ENCODE measurements at regions not wholly inside any gene's neighbourhood (a gene's known extent, or its start where the extent isn't known, plus 50 kb on each side); places are given as distances from the start of the nearest gene placed in this dataset.

DNA sequence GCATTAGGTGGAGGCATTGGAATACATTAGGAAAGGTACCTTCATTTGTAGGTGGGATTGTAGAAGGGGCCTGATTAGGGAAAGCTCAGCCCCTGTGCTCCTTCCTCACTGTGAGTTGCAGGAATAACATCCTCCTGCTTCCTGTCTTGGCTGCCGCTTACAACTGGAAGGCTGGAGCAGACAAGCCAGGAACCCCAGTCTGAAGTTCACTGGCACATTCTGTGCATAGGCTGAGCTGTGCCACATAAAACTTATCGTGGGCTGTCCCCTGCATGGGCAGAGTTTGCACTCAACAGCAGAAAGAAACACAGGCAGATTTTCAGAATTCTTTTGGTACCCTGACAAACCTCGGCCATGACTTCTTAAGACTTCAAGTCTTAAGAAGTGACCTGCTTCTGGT is 200.1 kb downstream of the SALL1 start:
- no peak for DNase-seq

DNA sequence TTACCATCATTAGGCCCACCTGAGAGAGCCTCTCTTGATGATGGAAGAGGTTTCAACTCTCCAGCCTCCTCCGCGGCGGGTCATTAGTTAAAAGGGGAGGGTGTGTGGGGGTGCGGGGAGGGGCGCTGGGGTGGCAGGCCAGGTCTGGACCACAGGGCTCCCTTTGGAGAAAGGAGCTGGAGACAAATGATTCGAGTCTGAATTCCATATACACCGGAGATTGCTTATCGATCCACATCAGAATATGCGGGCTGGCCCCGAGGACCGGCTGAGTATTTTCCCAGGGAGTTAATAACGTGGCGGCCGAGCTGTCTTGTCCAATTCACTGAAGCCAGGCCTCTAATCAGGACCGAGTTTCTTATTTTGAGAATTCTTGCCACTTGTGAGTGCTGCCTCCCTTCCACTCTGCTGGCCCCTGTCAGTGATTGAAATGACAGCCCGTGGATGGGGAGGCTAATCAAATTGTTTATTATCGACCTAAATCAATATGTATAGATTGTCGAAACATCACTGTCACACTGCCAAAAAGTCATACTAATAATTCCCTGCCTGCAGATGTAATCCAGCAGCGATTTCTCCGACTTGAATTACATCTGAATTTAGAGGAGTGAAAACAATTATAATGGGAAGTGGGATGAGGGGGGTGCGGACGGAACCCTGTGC is 202.7 kb downstream of the SALL1 start:
- no peak for DNase-seq

DNA sequence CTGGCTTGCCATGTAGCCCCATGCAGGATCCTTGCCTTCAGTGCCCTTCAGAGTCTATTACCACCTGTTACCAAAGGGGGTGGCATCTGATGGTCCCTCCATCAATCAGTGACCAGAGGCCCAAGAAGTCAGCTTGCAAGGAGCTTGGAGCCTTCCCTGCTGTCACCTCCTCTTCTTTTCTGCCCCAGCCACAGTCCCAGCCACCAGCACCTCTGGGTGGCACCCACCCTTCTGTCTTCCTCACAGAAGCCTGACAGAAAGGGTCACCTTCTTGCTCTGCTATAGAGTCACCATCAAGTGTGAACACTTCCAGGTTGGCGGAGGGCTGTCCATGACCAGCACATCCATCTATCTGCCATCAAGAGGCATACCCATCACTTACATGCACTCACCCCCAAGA is 203.2 kb downstream of the SALL1 start:
- DNase-seq, result no peak

DNA sequence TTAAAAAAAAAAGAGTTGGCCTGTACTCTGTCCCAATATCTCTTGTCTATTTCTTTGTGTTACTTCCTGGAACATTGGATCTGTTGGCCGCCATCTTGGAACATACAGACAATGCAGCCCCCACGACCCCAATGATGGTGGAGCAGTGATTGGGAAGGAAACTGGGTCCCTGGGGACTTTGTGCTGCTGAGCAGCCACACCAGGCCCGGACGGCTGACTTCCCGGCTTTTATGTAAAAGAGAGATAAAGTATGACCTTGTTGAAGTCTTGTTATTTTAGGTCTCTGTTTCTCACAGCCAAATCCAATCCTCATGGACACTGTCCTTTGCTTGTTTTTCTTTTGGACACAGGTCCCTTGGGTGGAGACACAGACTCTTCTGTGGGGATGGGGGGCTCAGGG is 204.5 kb downstream of the SALL1 start:
- no peak for DNase-seq

DNA sequence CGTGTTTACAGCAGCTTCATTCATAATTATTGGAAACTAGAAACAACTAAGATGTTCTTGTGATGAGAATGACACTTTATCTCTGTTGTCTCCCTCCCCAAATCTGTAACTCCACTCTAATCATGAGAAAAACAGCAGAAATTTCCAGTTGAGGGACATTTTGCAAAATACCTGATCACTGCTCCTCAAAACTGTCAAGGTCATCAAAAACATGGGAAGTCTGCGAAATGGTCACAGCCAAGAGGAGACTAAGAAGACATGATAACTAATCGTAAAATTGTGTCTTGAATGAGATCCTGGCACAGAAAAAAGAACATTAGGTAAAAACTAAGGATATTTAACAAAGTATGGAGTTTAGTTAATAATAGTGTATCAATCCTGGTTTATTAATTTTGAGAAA is 204.2 kb downstream of the CYLD start:
- DNase-seq, result no peak

DNA sequence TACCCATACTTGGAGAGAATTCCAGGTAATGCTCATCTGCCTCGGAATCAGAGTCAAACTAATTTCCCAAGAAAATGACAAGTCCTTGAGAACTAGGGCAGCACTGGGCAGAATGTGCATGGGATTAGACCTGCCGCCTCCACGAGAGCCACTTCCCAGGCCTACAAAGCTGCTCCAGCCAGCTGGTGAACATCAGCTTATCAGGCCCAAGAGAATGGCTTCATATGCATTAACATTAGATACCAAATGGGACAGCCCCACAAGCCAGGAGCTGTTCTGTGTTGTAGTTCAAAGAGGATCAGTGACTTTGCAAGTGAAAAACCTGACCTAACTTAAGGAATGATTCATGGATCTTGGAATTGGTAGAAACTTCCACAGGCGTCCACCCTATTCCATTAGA is 203.3 kb downstream of the CYLD start:
- no peak for DNase-seq

DNA sequence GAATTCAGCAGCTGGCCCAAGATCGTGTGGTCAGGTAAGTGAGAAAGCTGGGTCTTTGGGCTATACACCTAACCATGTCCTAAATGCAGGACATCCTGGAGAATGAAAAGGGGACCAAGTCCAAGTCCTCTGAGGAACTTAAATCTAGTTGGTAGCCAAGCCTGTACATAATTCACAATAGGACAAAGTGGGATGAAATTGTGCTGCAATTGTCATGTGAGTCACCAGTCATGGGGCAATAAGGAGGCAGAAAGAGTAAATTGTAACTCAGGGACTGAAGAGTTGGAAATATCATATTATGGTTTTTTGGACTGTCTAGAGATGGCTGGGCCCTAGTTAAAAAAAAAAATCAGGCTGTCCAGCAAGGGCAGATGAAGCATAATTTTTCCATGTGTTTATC is 202.6 kb downstream of the CYLD start:
- DNase-seq, result no peak

DNA sequence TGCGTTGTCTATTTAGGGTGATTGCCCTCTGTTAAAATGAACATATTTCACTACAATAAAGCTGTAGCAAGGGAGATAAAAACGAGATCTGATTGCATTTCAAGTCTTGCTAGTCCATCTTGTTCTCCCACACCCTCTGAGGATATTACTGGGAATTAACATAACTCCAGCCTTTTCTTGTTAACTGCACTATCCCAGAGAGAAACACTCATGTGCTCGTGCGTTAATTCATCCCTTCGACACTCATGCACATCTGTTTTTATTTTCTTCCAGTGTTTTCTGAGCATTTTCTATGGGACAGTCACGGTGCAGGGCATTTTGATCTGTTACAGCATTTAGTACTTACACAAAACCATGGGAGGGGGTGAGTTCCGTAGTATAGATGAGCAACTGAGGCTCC is 202.1 kb downstream of the CYLD start:
- no peak for DNase-seq

DNA sequence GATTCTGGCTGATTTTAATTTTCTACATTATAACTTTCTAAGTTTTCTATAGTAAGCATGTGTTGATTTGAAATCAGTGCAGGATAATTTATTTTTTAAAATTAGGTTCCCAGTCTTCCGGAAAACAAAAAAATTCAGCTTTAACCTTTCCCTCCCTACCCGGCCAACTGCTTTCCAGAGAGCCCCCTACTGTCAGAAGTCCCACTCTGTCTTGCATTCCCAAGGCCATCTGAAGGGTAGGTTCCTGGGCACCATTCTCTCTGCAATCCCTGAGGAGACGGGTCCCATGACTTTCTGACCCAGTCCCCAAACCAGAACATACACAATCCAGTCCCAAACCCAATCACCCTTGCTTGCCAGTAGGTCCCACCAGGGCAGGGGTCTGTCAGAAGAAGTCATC is 200.3 kb downstream of the CYLD start:
- no peak for DNase-seq

DNA sequence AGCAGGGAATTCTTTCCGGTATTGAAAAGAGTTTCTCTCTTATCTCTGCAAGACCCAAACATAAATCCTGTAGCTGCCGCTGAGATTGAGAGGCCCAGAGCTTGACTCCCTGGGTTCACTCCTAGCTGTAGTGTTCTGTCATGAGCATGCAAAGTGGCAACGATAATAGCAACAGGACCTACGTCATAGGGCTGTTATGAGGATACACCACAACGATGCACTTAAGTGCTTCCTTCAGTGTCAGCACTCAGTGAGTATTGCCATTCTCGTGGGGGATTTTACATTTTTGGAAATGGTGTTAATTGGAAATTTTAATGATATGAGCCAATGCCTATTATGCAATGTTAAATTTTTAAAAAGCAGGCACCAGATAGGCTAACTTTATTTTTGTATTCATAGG is 199.8 kb downstream of the CYLD start:
- DNase-seq, result no peak

DNA sequence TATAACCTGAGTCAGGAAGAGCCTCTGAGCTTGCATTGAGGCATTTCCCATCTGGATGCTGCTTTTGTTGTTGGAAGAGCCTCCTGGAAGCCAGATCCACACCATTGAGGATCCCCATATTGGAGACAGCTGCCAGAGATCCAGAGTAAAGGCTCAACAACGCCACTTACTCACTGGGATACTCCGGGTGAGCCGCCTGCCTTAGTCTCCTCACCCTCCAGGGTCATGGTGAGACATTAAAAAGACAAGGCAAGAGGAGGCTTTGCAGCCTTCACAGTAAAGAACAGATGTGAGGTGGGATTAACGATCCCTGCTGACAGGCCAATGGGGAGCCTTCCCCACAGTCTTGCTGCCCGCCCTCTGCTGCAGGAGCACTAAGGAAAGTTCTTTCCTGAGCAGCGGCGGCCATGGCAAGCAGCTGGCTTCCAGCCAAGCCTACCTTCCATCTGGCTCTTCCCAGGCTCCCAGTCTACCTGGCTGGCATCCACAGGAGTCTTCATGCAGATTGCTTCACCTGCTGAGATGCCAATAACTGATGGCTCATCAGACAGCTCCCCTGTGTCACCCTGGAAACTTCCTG is 198.5 kb downstream of the CYLD start:
- no peak for DNase-seq

DNA sequence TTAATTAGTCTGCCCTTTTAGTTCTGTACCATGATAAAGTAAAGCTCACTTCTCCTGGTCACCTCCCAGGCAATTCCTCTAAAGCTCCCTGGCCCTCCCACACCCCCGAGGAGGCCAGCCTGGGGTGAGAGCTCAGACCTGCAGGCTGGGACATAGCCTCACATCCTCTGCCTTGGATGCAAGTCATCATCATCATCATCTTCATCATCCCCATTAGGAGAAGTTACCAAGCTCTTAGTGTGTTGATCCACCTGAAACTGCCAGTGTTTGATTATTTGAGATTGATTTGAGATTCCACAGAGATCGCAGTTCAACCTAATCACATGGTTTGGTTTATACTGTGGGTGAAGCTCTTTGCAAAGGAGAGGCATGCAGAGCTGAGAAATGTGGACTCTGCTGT is 197.5 kb downstream of the CYLD start:
- no peak for DNase-seq

DNA sequence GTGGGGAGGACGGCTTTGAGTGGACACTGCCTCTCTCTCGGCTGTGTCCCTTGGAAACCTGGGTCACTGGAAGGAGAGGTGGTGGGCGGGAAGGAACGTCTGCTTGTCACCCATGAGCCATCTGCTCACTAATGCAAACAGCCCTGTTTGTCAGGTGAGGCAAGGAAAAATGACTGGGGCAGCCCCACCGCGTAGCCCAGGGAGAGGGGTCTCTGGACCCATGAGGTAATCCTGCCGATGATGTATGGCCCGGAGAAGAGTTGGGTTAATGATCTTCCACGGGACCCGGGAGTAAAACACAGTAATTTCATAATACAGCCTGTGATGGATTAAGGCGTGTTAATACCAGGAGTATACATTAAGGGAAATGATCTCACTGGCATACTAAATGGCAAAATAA is 197.0 kb downstream of the CYLD start:
- DNase-seq, result no peak

DNA sequence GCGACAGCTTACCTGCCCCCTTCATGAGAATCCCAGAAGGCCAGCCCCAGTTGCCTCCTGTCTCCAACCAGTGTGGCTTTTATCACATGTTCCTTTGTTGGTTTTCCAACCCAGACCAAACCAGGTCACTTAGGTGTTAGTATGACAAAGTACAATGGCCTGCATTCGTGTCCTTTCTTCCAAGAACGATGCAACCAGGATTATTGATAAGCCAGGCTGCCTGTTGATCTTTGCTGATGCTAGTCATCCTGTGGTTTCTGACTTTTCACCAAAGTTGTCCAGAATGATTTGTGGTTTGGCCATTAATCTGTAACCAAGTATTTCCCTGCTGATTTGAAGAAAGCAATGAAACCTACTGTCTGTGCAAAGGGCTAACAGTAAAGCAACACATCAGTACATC is 191.4 kb downstream of the CYLD start:
- no peak for DNase-seq

DNA sequence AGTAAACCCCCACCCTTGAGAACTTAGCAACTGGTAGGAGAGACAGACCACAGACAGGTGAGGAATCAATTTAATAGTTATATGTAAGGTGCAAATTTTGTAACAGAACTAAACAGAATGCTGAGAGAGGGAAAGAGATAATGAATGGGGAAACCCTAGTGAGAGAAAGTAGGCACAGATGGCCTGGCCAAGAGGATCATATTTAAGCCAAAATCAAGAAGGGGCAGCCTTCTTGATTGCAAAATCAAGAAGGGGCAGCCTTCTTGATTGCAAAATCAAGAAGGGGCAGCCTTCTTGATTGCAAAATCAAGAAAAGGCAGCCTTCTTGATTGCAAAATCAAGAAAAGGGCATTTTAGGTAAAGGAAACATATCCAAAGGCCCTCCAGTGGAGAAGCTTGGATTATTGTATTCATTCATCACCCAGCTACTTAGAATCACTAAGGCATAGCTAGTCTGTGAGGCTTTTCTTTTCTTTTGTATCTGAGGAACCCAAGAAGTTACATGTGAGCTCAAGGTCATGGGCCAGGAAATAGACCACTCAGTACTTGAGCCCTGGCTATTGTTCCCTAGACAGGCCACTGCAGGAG is 190.6 kb downstream of the CYLD start:
- DNase-seq, result no peak

DNA sequence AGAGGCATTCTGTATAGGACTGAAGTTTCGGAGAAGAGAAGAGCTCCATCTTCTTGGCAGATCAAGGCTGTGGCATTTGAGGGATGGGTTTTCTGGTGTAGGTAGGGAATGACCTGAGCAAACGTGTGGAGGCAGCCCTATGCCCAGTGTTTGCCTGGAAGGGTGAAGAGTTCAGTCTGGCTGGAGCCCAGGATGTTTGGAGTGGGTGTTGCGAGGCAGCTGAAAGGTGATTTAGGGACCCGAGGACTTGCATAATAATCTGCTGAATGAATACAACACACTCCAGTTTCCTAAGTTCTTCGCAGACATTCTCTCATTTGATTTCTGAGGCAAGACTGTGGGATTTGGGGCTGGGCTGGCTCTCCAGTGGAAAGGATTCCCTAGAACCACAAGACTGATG is 186.2 kb downstream of the CYLD start:
- DNase-seq, result no peak

DNA sequence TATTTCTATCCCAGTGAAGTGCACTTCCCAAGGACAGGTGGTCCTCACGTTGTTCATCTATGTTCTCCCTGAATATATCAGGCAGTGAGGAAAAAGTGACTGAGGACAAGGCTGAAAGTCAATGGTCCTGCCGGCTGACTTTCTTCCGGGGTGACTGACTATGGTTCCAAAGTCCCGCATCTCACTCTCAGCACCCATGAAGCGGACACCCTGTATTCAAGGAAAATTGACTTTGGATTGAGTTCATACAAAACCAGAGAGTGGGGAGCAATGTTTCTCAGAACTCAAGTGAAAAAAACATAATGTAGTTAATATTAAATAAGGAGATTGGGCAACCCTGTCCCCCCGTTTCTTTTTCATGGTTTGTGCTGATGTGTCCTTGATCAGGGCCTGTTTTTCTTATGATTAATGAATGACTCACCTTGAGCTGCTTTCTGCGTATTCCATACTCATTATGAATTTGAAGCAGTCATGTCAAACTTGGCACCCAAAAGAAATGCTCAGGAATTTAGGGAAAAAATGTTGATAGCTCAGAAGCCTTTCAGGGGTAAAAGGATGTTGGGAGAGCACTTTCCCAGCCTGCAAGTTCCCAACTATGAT is 184.0 kb downstream of the CYLD start:
- no peak for DNase-seq

DNA sequence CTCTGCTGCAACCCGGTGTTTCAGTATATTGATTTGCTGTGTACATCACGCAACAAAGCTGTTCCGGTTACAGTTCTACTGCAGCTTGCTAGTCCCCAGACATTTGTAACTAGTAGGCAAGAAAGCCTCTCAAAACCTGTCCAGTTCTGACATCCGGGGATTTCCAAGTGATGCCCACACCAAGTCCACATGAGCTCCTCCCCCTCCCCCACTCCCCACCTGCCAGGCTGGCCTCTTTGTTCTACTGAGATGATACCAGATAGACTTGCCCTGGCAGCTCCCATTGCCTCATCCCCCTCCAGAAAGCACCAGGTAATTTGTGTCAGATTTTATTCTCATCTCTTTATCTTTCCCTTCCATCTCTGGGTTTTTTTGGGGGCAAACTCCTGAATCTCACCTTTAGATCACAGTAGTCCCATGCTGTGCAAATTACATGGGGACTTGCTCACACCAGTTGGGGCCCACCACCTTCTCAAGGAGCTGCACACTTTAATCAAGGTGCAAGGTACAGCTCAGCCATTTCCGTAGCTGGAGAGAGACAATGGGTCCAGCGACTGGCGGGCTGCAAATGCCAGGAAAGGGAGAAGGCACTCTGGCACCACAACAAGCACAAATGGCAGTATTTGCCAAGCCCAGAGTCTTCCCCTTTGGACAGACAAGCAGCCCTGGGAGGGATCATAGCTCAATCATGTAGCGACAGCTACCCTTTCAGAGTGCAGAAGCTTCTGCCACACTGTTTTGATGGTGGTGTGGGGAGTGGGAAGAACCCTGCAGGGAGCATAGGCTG is 183.1 kb downstream of the CYLD start:
- DNase-seq, result no peak

DNA sequence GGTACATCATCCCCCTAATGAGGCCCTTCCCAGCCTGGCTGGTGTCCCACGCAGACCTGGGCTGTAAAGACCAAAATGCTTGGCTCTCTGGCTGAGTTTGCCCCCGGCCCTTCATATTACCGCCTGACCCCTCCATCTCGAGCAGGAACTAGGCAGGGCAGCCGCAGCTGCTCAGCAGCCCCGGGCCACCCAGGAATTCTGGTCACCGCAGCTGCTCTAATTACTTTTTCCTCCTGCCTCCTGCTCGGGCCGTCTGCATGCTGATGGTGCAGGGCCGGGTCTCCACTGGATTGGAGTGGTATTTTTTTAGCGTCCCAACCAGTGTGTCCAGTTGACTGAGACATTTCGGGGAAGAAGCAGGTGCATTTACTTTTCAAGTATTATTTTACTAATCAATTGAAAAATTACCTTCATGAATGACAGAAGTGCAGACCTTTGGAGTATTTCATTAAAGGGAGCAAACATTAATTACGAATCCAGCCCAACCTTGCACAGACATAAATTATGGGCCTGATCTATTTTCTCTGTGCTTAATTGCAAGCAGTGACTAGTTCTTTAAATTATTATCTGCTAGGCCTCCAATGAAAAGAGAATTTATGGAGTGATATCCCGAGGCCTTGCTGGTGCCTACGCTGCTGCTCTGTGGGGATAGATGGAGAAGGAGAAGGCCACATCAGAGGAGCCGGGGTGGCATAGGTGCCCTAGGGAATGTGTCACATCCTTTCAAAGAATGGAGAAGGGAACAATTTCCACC is 176.2 kb downstream of the CYLD start:
- DNase-seq, result no peak

DNA sequence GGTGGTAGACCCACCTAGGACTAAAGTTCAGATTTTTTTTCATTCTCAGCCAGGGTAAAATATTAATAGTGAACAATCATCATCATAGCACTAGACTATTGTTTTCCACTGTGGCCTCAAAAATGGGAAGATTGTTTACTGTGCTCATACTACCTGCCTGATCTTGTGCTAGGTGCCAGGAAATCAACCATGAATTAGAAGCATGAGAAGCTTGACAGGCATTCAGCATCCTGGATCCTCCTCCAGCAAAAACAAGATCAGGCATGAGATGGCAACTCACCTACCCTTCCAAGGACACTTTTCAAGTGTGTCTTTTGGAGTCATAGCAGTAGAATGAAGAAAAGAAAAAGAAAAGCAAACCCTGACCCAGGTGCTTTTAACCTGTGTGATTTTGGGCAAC is 174.2 kb downstream of the CYLD start:
- DNase-seq, result no peak

DNA sequence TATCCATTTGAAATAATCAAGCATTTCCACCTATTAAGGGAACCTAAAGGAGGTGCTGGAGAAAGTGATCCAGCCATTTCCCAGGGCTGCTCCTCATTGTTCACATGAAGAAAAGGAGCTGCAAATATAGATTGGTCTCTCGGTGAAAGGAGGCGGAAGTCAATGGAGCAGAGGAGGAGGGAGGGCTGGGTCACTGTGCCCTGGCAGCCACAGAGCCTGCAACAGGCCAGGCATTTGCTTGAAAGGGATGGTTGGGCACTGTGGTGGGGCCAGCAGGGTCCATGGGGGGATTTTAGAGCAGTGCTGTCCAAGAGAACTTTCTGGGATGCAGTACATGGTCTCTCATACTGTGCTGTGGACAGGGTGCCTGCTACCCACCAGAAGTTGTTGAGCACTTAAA is 173.2 kb downstream of the CYLD start:
- DNase-seq, result no peak

DNA sequence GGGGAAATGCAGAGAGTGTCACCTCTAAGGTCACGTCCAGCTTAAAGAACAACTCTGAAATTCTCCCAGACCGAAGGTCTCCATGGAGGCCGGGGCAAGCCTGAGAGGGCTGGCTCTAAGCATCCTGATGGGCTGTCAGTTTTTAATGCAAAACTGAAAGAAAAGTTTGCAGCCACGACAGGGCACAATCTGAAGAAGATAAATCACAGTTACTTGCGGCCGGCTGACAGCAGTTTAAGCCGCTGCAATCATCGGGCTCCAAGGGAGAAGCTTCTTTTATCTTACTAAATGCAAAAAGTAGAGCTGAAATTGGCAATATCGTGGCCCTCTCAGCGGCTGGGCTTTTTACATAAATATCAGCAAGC is 168.8 kb downstream of the CYLD start:
- DNase-seq, result no peak
